GM12878 (cell line): ENCODE measurements at regions not wholly inside any gene's neighbourhood (a gene's known extent, or its start where the extent isn't known, plus 50 kb on each side); places are given as distances from the start of the nearest gene placed in this dataset.
"Not testable (repeated sequence)": the region's sequence is repeated elsewhere in the genome, so short reads cannot be mapped to it uniquely, and the experiment has no call there.

Experiments used
- ATAC-seq: fragments of 200-7000 bp; cut with Tn5 transposase; 3 replicates; pipeline ENCODE4 v1.9.1; 2020; ENCODE audit warnings: mild to moderate bottlenecking, moderate library complexity
- BruUV-seq: library from RNA; stranded (reverse); fragments of 400-500 nt; replicated peaks from 2 replicates; lab custom pipeline; 2021; lab: Mats Ljungman, UMichigan
- CTCF ChIA-PET: fragments of 300-600 bp; sonication (Branson Sonifier 250); formaldehyde crosslinking; extraction: SDS; loops from one replicate; lab custom pipeline; 2021; ENCODE audit warnings: inconsistent platforms; lab: Yijun Ruan, JAX
- POLR2A ChIA-PET: fragments of 350-600 bp; formaldehyde crosslinking; extraction: SDS; loops from one replicate; lab custom pipeline; 2021; ENCODE audit warnings: inconsistent platforms; lab: Charles Lee
- RAD21 ChIA-PET: fragments of 300-600 bp; sonication (Branson Sonifier 250); formaldehyde crosslinking; loops from one replicate; lab custom pipeline; 2023; ENCODE audit warnings: antibody characterized with exemption; ENCODE audit not compliant: unreplicated experiment; lab: Charles Lee
- SMC1A ChIA-PET: fragments of 300-600 bp; sonication (Branson Sonifier 250); formaldehyde crosslinking; loops from one replicate; lab custom pipeline; 2023; ENCODE audit not compliant: unreplicated experiment, uncharacterized antibody; lab: Charles Lee
- DNase-seq: peaks from one replicate; pipeline ENCODE4 v3.0.0-alpha.2; 2011; ENCODE audit warnings: low read depth, low spot score
- FAIRE-seq: peaks from 3 replicates; lab custom pipeline; 2011; peaks lifted over from hg19 to GRCh38; lab: Jason Lieb, UNC
- H2AFZ ChIP-seq: 2 replicates; pipeline ENCODE4 v1.6.0; 2011; ENCODE audit warnings: low read depth, low read length, control low read depth; ENCODE audit not compliant: control insufficient read depth
- H3K27ac ChIP-seq: 2 replicates; pipeline ENCODE4 v1.5.1; 2011; ENCODE audit warnings: control low read depth; ENCODE audit not compliant: control insufficient read depth, insufficient read depth
- H3K27me3 ChIP-seq, 2 experiments: replicated peaks in 1 of 2; 2 replicates each; pipeline versions ENCODE4 v1.6.0 to v1.6.1; 2011; ENCODE audit warnings: low read length in 1 of 2; ENCODE audit not compliant: control insufficient read depth in 2 of 2, insufficient read depth in 2 of 2
- H3K36me3 ChIP-seq, 2 experiments: 2 replicates each; pipeline ENCODE4 v1.5.1; 2011; ENCODE audit warnings: low read length in 1 of 2; ENCODE audit not compliant: control insufficient read depth in 2 of 2, insufficient read depth in 2 of 2
- H3K4me1 ChIP-seq: 2 replicates; pipeline ENCODE4 v1.6.1; 2011; ENCODE audit warnings: mild to moderate bottlenecking, low read length, moderate library complexity, mixed read lengths; ENCODE audit not compliant: control insufficient read depth, insufficient read depth
- H3K4me2 ChIP-seq: 2 replicates; pipeline ENCODE4 v1.6.0; 2011; ENCODE audit warnings: control low read depth; ENCODE audit not compliant: control insufficient read depth, insufficient read depth
- H3K4me3 ChIP-seq: fragments of 200-600 bp; sonication (generic); 2 replicates; pipeline ENCODE4 v1.5.1; 2016
- H3K79me2 ChIP-seq: 2 replicates; pipeline ENCODE4 v1.6.0; 2011; ENCODE audit warnings: low read length; ENCODE audit not compliant: control insufficient read depth, insufficient read depth
- H3K9ac ChIP-seq: 2 replicates; pipeline ENCODE4 v1.8.0; 2011; ENCODE audit warnings: low read length, control low read depth, mixed read lengths; ENCODE audit not compliant: control insufficient read depth, insufficient read depth
- H3K9me3 ChIP-seq: replicated peaks from 3 replicates; pipeline ENCODE4 v1.5.1; 2011; ENCODE audit warnings: mild to moderate bottlenecking, low read length; ENCODE audit not compliant: control insufficient read depth, insufficient read depth
- H4K20me1 ChIP-seq: 2 replicates; pipeline ENCODE4 v1.6.0; 2011; ENCODE audit not compliant: control insufficient read depth, insufficient read depth
- WGBS: methylation state at CpG from one replicate; pipeline ENCODE4 v1.1.6; 2016; ENCODE audit warnings: low lambda C conversion rate; ENCODE audit not compliant: insufficient replicate concordance, insufficient coverage; ENCODE audit errors: missing lambda C conversion rate; 5-methylcytosine and 5-hydroxymethylcytosine counted together
- in situ Hi-C: fragments of 300-500 bp; cut with MboI; formaldehyde crosslinking; loops from 9 replicates; pipeline ENCODE4 v1.14.3; 2018; ENCODE audit warnings: mixed read lengths
- intact Hi-C: fragments of 100-400 bp; cut with micrococcal nuclease; formaldehyde crosslinking; loops from one replicate; pipeline ENCODE4 v1.14.2; 2022; ENCODE audit not compliant: unreplicated experiment

GRCh38 chr1:47602491-47602890 lies 164.6 kb downstream of the FOXD2 start:
- H3K4me2 ChIP-seq, DNase-seq, ATAC-seq, SMC1A ChIA-PET, FAIRE-seq, H3K9me3 ChIP-seq, POLR2A ChIA-PET, in situ Hi-C loops, H3K27me3 ChIP-seq, RAD21 ChIA-PET, H4K20me1 ChIP-seq, H3K36me3 ChIP-seq, H3K4me1 ChIP-seq, H3K79me2 ChIP-seq, intact Hi-C loops, H3K27ac ChIP-seq, BruUV-seq, H2AFZ ChIP-seq, H3K4me3 ChIP-seq, H3K9ac ChIP-seq: not testable (repeated sequence)
- WGBS = 49% methylated on average over 11 of the region's 11 CpGs
- CTCF ChIA-PET = interaction anchor here (0.7 kb wide), 1 partner anchor 696 kb away, joined by 3 read pairs; no protein-coding TSS in a partner anchor

- BruUV-seq, H3K27me3 ChIP-seq, RAD21 ChIA-PET, H4K20me1 ChIP-seq, SMC1A ChIA-PET, FAIRE-seq, DNase-seq, H2AFZ ChIP-seq, H3K9ac ChIP-seq, H3K4me1 ChIP-seq, in situ Hi-C loops, ATAC-seq, H3K36me3 ChIP-seq, H3K4me3 ChIP-seq, intact Hi-C loops, H3K79me2 ChIP-seq, H3K9me3 ChIP-seq, H3K27ac ChIP-seq, POLR2A ChIA-PET, CTCF ChIA-PET, H3K4me2 ChIP-seq: not testable (repeated sequence)
- WGBS = 0% methylated on average over 1 of the region's 1 CpG
Observed at GRCh38 chr1:47604869-47605268, 167.0 kb downstream of the FOXD2 start.
